ENCODE measurements at regions not wholly inside any gene's neighbourhood (a gene's known extent, or its start where the extent isn't known, plus 50 kb on each side); places are given as distances from the start of the nearest gene placed in this dataset.
"Not testable (repeated sequence)": the region's sequence is repeated elsewhere in the genome, so short reads cannot be mapped to it uniquely, and the experiment has no call there.

DNA sequence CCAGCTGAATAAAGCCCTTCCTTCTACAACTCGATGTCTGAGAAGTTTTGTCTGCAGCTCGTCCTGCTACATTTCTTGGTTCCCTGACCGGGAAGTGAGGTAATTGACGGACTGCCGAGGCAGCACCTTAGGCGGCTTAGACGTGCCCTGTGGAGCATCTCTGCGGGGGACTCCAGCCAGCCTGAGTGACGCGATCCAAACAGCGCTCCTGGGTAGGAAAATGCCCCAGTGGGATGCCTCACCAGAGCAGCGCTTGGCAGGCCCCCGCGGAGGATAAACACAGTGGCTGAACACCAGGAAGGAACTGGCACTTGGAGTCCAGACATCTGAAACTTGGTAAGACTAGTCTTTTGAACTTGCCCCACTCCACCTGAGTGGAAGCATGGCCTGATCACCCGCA is 737.3 kb downstream of the COL12A1 start:
- not testable (repeated sequence) for TF ChIP-seq POLR2A (IDR thresholded peaks at IDR 0.05; ENCODE audit: low read length); GATA1 (IDR thresholded peaks at IDR 0.05; ENCODE audit: low read depth, low read length)

Data from erythroblast (primary cell).